GM23338 (cell line): ENCODE measurements at regions not wholly inside any gene's neighbourhood (a gene's known extent, or its start where the extent isn't known, plus 50 kb on each side); places are given as distances from the start of the nearest gene placed in this dataset.

ENCODE experiments used
- EZH2 ChIP-seq: fragments of 200-600 bp; sonication (generic); IDR thresholded peaks from one replicate; pipeline ENCODE4 v1.8.0; 2017; ENCODE audit warnings: antibody characterized with exemption, mild to moderate bottlenecking, low read depth; ENCODE audit not compliant: unreplicated experiment
- POLR2AphosphoS5 ChIP-seq: IDR thresholded peaks from 2 replicates; pipeline ENCODE4 v1.6.1; 2016; ENCODE audit warnings: antibody characterized with exemption, low read depth
- TF ChIP-seq, protein P1 (sequence below), 2 experiments: fragments of 200-600 bp in 1 of 2; sonication (generic) in 1 of 2; conservative IDR thresholded peaks; 2 replicates each; pipeline versions ENCODE4 v1.5.1 to v1.6.1; 2016 to 2017; ENCODE audit warnings: antibody characterized with exemption in 2 of 2, low read depth in 2 of 2, mild to moderate bottlenecking in 2 of 2, moderate library complexity in 1 of 2

- TF ChIP-seq, protein P1, sequence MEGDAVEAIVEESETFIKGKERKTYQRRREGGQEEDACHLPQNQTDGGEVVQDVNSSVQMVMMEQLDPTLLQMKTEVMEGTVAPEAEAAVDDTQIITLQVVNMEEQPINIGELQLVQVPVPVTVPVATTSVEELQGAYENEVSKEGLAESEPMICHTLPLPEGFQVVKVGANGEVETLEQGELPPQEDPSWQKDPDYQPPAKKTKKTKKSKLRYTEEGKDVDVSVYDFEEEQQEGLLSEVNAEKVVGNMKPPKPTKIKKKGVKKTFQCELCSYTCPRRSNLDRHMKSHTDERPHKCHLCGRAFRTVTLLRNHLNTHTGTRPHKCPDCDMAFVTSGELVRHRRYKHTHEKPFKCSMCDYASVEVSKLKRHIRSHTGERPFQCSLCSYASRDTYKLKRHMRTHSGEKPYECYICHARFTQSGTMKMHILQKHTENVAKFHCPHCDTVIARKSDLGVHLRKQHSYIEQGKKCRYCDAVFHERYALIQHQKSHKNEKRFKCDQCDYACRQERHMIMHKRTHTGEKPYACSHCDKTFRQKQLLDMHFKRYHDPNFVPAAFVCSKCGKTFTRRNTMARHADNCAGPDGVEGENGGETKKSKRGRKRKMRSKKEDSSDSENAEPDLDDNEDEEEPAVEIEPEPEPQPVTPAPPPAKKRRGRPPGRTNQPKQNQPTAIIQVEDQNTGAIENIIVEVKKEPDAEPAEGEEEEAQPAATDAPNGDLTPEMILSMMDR (conservative IDR thresholded peaks at IDR 0.05; ENCODE audit: low read depth in 2 of 2), result no peak
- TF ChIP-seq EZH2 (no peak), POLR2AphosphoS5 (no peak)
Observed at GRCh38 chr12:114285554-114285953, 120.4 kb downstream of the TBX5 start.
